GM12864 (cell line): ENCODE measurements at regions not wholly inside any gene's neighbourhood (a gene's known extent, or its start where the extent isn't known, plus 50 kb on each side); places are given as distances from the start of the nearest gene placed in this dataset.

ENCODE experiments used
- DNase-seq: peaks from one replicate; pipeline ENCODE4 v3.0.0-alpha.2; 2011; ENCODE audit warnings: low read depth
- H3K4me3 ChIP-seq: 2 replicates; pipeline ENCODE4 v1.5.1; 2011; ENCODE audit warnings: mild to moderate bottlenecking, low read depth, low read length, control low read depth
- TF ChIP-seq, protein P1 (sequence below): IDR thresholded peaks from 2 replicates; pipeline ENCODE4 v1.5.1; 2011; ENCODE audit warnings: low read depth, mild to moderate bottlenecking, moderate library complexity, low read length, control low read depth, inconsistent platforms; ENCODE audit errors: missing control alignments

DNA sequence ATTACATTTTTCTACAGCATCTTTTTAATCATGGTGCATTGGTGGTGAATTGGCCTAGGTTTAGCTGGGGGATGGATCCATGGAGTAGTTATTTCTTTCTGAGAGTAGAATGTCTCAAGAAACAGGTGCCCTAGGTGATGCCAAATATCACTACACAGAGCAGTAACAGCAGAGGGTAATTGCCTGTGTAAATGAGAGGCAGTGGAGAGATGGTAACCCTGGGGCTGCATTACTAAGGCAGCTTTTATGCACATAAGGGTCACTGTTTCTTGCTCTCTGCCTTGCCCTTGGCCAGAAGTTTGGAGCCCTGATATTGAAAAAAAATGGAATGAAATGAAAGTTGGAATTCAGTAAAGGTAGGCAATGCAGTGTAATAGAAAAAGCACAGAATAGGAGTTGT is 604.0 kb downstream of the NOVA1 start:
- DNase-seq, result no peak
- no peak overlapping the region for H3K4me3 ChIP-seq
- TF ChIP-seq, protein P1, sequence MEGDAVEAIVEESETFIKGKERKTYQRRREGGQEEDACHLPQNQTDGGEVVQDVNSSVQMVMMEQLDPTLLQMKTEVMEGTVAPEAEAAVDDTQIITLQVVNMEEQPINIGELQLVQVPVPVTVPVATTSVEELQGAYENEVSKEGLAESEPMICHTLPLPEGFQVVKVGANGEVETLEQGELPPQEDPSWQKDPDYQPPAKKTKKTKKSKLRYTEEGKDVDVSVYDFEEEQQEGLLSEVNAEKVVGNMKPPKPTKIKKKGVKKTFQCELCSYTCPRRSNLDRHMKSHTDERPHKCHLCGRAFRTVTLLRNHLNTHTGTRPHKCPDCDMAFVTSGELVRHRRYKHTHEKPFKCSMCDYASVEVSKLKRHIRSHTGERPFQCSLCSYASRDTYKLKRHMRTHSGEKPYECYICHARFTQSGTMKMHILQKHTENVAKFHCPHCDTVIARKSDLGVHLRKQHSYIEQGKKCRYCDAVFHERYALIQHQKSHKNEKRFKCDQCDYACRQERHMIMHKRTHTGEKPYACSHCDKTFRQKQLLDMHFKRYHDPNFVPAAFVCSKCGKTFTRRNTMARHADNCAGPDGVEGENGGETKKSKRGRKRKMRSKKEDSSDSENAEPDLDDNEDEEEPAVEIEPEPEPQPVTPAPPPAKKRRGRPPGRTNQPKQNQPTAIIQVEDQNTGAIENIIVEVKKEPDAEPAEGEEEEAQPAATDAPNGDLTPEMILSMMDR, result no peak

DNA sequence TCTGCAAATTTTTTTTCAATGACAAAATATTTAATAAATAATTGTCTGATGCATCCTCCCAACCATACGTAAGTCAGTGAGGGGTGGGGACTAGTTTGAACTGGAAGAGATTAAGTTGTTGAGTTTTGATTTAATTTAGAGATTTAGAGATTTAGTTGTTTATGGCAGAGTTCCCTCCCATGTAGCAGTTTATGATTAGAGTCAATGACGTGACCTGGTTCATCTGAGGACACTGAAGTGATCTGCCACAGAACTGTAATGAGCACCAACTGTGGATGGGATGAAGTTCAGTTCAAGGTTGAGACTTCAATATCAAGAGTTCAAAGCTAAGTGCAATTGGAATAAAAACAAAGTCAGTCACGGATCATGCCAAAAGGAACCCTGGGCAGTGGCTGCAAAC is 609.3 kb downstream of the NOVA1 start:
- TF ChIP-seq, protein P1, result no peak
- DNase-seq, result no peak
- no peak overlapping the region for H3K4me3 ChIP-seq

DNA sequence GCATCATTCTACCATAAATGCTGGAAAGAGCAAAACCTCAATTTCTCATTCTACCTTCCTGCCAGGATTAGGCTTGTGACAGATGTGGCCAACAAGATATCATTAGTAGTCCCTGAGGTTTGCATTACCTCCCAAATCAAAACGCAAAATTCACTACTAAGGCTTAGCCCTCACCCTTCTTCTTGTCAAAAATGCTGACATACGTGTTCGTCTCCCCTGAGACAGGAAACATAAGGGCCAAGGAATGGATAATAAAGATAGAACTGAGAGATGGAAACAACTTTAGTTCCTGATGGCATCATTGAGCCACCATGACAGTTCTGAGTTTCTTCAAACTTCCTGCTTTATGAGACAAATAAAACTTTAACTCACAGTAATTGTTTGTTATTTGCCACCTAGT is 642.1 kb downstream of the NOVA1 start:
- TF ChIP-seq, protein P1, result no peak
- no peak overlapping the region for H3K4me3 ChIP-seq
- no peak for DNase-seq

DNA sequence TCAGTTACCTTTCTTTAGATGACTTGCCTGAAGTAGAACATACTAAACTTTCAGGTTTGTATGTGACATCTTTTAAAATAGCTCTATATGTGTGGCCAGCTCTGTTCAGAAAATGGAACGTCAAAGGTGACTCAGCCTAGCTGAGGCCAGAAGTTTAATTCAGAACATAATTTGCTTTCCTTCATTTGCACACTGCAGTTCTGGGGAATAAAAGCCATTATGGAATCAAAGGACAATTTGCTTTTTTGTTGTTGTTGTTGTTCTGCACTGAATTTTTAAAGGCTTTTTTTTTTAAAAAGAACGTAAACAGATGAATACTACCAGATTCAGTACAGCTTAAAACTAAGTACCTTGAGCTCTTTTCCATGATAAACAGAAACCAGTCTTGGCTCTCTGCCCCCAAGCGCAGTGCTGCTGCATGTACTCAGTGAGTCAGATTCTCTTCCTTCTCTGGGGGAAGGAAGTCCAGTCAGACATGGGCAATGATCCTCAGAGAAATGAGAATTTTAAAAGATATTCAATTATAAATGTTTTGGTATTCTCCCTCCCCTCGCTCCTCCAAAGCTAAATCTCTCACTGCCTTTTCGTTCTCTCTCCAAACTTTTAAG is 644.2 kb downstream of the NOVA1 start:
- TF ChIP-seq, protein P1, result no peak
- DNase-seq, result no peak
- no peak overlapping the region for H3K4me3 ChIP-seq

DNA sequence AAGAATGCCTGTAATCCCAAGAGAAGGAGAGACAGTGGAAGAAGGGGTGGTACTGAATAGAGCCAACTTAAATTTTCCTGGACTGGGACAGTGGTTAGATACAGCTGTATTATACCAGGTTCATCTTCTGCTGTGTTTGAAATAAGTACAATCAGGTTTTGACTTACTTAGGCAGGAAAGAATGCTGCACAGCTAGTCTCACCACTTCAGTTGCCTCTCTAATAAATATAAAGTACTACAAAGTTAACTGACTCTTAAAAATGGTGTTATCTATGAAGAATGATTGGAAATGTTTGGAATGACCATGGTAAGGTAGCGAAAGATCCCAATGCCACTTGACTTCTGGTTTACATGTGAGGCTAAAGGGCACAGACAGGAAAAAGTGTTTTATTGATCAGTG is 652.1 kb downstream of the NOVA1 start:
- H3K4me3 ChIP-seq, result no peak overlapping the region
- TF ChIP-seq, protein P1, result no peak
- no peak for DNase-seq

DNA sequence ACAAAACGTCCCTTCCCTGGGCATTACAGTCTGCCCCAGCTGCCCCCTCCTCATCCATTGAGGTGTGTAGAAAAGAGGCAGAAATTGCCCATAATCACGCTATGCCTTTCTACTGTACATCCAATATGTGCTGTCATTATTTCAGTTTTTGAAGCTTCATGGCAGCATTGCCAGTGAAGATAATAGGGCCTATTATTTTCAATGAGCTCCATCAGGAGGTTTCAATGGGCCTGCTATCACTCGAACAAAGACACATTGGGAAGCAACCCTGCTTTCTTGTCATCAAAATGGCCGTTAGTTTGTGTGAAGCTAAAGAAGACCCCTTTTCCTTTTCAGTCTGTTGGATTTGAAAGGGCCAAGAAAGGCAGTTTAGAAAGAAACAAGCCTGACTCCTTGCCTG is 653.8 kb downstream of the NOVA1 start:
- TF ChIP-seq, protein P1, result no peak
- no peak overlapping the region for H3K4me3 ChIP-seq
- DNase-seq, result no peak

DNA sequence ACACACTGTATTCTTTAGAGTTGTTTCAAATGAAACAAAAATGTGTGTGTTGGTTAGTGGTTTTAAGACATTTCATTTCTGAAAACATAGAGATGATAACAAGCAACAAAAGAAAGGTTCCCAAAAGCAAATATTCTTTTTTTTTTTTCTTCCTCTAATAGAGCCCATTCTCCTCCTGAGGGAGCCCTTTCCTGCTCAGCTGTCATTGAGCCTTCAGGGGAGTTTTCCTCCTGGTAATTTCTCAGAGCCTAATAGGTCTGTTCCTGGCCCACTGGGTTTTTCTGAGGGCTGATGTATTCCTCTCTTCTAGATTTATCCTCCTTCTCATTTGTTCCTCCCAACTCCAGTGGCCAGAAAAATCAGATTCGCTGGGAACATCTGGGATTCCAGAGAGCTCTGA is 654.5 kb downstream of the NOVA1 start:
- DNase-seq, result no peak
- no peak overlapping the region for H3K4me3 ChIP-seq
- TF ChIP-seq, protein P1, result no peak
